ENCODE measurements at regions not wholly inside any gene's neighbourhood (a gene's known extent, or its start where the extent isn't known, plus 50 kb on each side); places are given as distances from the start of the nearest gene placed in this dataset.

DNA sequence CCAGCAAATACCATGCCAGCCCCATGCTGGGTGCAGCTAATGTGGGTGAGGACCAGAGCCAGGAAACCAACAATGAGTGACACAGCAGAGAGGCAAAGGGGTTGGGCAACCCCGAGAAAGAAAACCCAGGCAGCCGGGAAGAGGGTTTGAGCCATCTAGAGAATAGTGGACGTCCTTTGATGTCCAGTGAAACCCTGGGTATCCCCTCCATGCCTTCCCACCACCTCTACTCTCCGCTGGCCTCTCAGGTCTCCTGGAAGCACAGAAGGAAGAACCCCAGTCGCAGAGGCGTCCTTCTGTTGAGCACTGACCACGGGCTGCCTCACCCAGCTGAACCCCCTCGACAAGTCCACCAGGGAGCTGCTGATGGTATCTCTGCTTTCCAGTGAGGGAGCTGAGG lies 657.4 kb upstream of the ID2 start:
- TF ChIP-seq, protein P1, sequence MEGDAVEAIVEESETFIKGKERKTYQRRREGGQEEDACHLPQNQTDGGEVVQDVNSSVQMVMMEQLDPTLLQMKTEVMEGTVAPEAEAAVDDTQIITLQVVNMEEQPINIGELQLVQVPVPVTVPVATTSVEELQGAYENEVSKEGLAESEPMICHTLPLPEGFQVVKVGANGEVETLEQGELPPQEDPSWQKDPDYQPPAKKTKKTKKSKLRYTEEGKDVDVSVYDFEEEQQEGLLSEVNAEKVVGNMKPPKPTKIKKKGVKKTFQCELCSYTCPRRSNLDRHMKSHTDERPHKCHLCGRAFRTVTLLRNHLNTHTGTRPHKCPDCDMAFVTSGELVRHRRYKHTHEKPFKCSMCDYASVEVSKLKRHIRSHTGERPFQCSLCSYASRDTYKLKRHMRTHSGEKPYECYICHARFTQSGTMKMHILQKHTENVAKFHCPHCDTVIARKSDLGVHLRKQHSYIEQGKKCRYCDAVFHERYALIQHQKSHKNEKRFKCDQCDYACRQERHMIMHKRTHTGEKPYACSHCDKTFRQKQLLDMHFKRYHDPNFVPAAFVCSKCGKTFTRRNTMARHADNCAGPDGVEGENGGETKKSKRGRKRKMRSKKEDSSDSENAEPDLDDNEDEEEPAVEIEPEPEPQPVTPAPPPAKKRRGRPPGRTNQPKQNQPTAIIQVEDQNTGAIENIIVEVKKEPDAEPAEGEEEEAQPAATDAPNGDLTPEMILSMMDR (IDR thresholded peaks at IDR 0.05): no peak
- TF ChIP-seq EZH2phosphoT487 (IDR thresholded peaks at IDR 0.05) (no peak), EZH2 (IDR thresholded peaks at IDR 0.05) (no peak)
